GM10266 (cell line): ENCODE measurements at regions not wholly inside any gene's neighbourhood (a gene's known extent, or its start where the extent isn't known, plus 50 kb on each side); places are given as distances from the start of the nearest gene placed in this dataset.

Experiments used
- DNase-seq: peaks from one replicate; pipeline ENCODE4 v3.0.0; 2012; ENCODE audit errors: extremely low spot score
- CTCF ChIP-seq: IDR thresholded peaks from 2 replicates; pipeline ENCODE4 v1.5.1; 2012; ENCODE audit warnings: mild to moderate bottlenecking, low read depth; ENCODE audit not compliant: control insufficient read depth, insufficient read depth; ENCODE audit errors: missing control alignments

- DNase-seq: no peak
Observed at GRCh38 chr3:144343343-144343742, 371.7 kb downstream of the DIPK2A start.

GRCh38 chr3:144343777-144344176, 372.2 kb downstream of the DIPK2A start:
- no peak for DNase-seq
- TF ChIP-seq CTCF: no peak

More at GRCh38 chr3:144343343-144343742, 371.7 kb downstream of the DIPK2A start:
- no peak for TF ChIP-seq CTCF

GRCh38 chr3:144344925-144345548, 373.4 kb downstream of the DIPK2A start:
- TF ChIP-seq CTCF: no peak
- DNase-seq: no peak

DNA sequence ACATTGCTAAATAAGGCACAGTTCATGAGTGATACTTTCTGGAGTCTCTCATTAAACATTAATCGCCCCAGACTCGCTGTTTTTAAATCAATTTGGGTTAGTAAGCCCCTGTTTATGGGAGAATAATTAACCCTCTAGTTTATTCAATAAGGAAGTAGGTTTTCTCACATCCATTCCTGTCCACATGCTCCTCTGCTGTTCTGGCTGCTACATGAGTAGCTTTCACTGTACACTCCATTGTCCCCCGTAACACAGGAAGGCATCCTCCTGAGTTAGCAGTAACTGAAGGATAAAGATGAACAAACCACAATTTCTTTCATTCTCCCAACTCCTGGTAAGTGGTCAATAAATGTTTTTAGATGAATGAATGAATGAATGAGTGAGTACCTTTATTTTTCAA, 378.5 kb downstream of the DIPK2A start:
- no peak for TF ChIP-seq CTCF
- DNase-seq: no peak

GRCh38 chr3:144351011-144351410, 379.4 kb downstream of the DIPK2A start:
- no peak for DNase-seq
- no peak for TF ChIP-seq CTCF

DNA sequence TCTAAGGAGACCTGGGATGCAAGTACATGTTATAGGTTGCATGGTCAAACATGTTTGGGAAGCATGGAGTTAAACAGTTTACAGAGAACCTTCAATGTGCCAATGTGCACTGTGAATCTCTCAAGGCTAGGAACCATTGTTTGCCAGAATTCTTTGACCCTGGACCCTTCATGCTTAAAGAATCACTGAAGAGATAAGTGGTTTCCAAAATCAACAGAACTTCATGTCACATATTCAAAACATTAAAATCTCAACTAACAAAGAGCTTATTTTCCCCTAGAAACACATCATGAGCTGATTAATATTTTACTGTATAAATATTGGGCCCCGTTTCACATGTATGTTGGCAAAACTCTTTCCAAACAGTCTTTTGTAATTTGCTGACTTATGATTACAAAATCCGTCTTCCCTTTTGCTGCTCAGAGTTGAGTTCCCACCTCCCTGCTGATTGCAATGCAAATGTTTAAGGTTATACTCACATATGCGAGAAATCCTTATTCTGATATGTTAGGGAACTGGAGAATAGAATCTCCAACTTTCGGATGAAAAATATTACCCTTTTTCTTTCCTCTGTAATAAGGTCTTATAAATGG, 380.2 kb downstream of the DIPK2A start:
- no peak for TF ChIP-seq CTCF
- DNase-seq: no peak

- TF ChIP-seq CTCF: no peak
- DNase-seq: no peak
Observed at GRCh38 chr3:144358191-144358590, 386.6 kb downstream of the DIPK2A start.
